GM12892 (cell line): ENCODE measurements at regions not wholly inside any gene's neighbourhood (a gene's known extent, or its start where the extent isn't known, plus 50 kb on each side); places are given as distances from the start of the nearest gene placed in this dataset.

Source experiments
- POLR2A ChIP-seq: IDR thresholded peaks from 2 replicates; pipeline ENCODE4 v1.6.1; 2011; ENCODE audit warnings: low read depth, low read length, control low read depth
- TAF1 ChIP-seq: IDR thresholded peaks from 2 replicates; pipeline ENCODE4 v1.6.1; 2011; ENCODE audit warnings: low read depth, mild to moderate bottlenecking, control low read depth, low read length, borderline replicate concordance

DNA sequence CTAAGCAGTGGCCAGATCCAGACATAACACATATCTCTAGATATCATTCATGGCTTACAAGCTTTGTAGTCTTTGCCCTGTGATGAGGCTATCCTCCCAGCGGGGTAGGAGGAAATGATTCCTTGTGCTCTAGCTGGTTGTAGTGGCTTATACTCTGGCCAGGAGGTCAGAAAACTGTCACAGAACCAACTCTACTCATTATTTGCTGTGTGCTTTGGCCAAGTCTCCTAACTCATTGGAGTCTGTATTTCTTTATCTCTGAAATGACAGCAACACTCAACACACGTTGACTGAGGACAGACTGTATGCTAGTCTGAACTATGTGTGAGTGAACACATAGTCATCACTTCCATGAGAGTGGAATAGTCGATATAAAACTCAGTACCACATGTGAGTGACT, 116.7 kb upstream of the F3 start:
- TF ChIP-seq POLR2A (no peak), TAF1 (no peak)
